ENCODE measurements at regions not wholly inside any gene's neighbourhood (a gene's known extent, or its start where the extent isn't known, plus 50 kb on each side); places are given as distances from the start of the nearest gene placed in this dataset.
"Not testable (repeated sequence)": the region's sequence is repeated elsewhere in the genome, so short reads cannot be mapped to it uniquely, and the experiment has no call there.

- no peak for DNase-seq (ENCODE audit: low read depth in 2 of 3, low spot score in 2 of 3)
Measured at GRCh38 chr18:22067682-22068081, 101.7 kb upstream of the GATA6 start.

GRCh38 chr18:22068784-22069183, 100.6 kb upstream of the GATA6 start:
- not testable (repeated sequence) for DNase-seq (ENCODE audit: low read depth in 2 of 3, low spot score in 2 of 3)

GRCh38 chr18:22069916-22070315, 99.5 kb upstream of the GATA6 start:
- DNase-seq (ENCODE audit: low read depth in 2 of 3, low spot score in 2 of 3) = no peak

- no peak for DNase-seq (ENCODE audit: low read depth in 2 of 3, low spot score in 2 of 3)
Measured at GRCh38 chr18:22073411-22073810, 96.0 kb upstream of the GATA6 start.

- no peak for DNase-seq (ENCODE audit: low read depth in 2 of 3, low spot score in 2 of 3)
Measured at GRCh38 chr18:22074282-22075070, 94.9 kb upstream of the GATA6 start.

- no peak for DNase-seq (ENCODE audit: low read depth in 2 of 3, low spot score in 2 of 3)
Measured at GRCh38 chr18:22080035-22080434, 89.4 kb upstream of the GATA6 start.

GRCh38 chr18:22082408-22082807, 87.0 kb upstream of the GATA6 start:
- DNase-seq (ENCODE audit: low read depth in 2 of 3, low spot score in 2 of 3) = no peak

- DNase-seq (ENCODE audit: low read depth in 2 of 3, low spot score in 2 of 3) = no peak
Measured at GRCh38 chr18:22084547-22084946, 84.8 kb upstream of the GATA6 start.

GRCh38 chr18:22086973-22087372, 82.4 kb upstream of the GATA6 start:
- DNase-seq (ENCODE audit: low read depth in 2 of 3, low spot score in 2 of 3) = no peak

- DNase-seq (ENCODE audit: low read depth in 2 of 3, low spot score in 2 of 3) = no peak
Measured at GRCh38 chr18:22088029-22088428, 81.4 kb upstream of the GATA6 start.

GRCh38 chr18:22088996-22089640, 80.3 kb upstream of the GATA6 start:
- DNase-seq (ENCODE audit: low read depth in 2 of 3, low spot score in 2 of 3) = no peak

- DNase-seq (ENCODE audit: low read depth in 2 of 3, low spot score in 2 of 3) = no peak
Measured at GRCh38 chr18:22091341-22091740, 78.0 kb upstream of the GATA6 start.

GRCh38 chr18:22093731-22094357, 75.5 kb upstream of the GATA6 start:
- DNase-seq (ENCODE audit: low read depth in 2 of 3, low spot score in 2 of 3) = no peak

GRCh38 chr18:22094358-22094734, 75.0 kb upstream of the GATA6 start:
- DNase-seq (ENCODE audit: low read depth in 2 of 3, low spot score in 2 of 3) = no peak

- DNase-seq (ENCODE audit: low read depth in 2 of 3, low spot score in 2 of 3) = no peak
Measured at GRCh38 chr18:22098563-22098989, 70.8 kb upstream of the GATA6 start.

GRCh38 chr18:22099925-22100324, 69.5 kb upstream of the GATA6 start:
- DNase-seq (ENCODE audit: low read depth in 2 of 3, low spot score in 2 of 3) = no peak

GRCh38 chr18:22101731-22102130, 67.7 kb upstream of the GATA6 start:
- no peak for DNase-seq (ENCODE audit: low read depth in 2 of 3, low spot score in 2 of 3)

GRCh38 chr18:22102953-22103646, 66.3 kb upstream of the GATA6 start:
- DNase-seq (ENCODE audit: low read depth in 2 of 3, low spot score in 2 of 3) = peak in 2 of 3 donors; percentile 72 to 94

GRCh38 chr18:22103647-22104031, 65.8 kb upstream of the GATA6 start:
- no peak for DNase-seq (ENCODE audit: low read depth in 2 of 3, low spot score in 2 of 3)

- no peak for DNase-seq (ENCODE audit: low read depth in 2 of 3, low spot score in 2 of 3)
Measured at GRCh38 chr18:22106536-22107292, 62.7 kb upstream of the GATA6 start.

GRCh38 chr18:22108674-22109073, 60.7 kb upstream of the GATA6 start:
- no peak for DNase-seq (ENCODE audit: low read depth in 2 of 3, low spot score in 2 of 3)

Measured in hematopoietic multipotent progenitor cell (in vitro differentiated cells).